K562 (cell line): ENCODE measurements at regions not wholly inside any gene's neighbourhood (a gene's known extent, or its start where the extent isn't known, plus 50 kb on each side); places are given as distances from the start of the nearest gene placed in this dataset.
"Not testable (repeated sequence)": the region's sequence is repeated elsewhere in the genome, so short reads cannot be mapped to it uniquely, and the experiment has no call there.

ENCODE experiments used
- ATAC-seq: fragments of 200-7000 bp; cut with Tn5 transposase; 3 replicates; pipeline ENCODE4 v1.9.1; 2020; ENCODE audit warnings: moderate library complexity
- BruUV-seq: library from RNA; stranded (reverse); fragments of 400-500 nt; replicated peaks from 2 replicates; lab custom pipeline; 2021; lab: Mats Ljungman, UMichigan
- CTCF ChIA-PET: fragments of 300-600 bp; formaldehyde crosslinking; extraction: SDS; loops from one replicate; lab custom pipeline; 2021; ENCODE audit warnings: low intra/inter-chr PET ratio; lab: Yijun Ruan, JAX
- POLR2A ChIA-PET: fragments of 300-600, 350-650 bp; sonication (Branson Sonifier 250); formaldehyde crosslinking; extraction: SDS; loops from one replicate; lab custom pipeline; 2021; ENCODE audit warnings: antibody characterized with exemption, inconsistent platforms; lab: Yijun Ruan, JAX
- DNase-seq, 4 experiments: peaks; one replicate each; pipeline versions ENCODE4 v3.0.0 to v3.0.0-alpha.2; 2011 to 2018; ENCODE audit warnings: low spot score in 3 of 4, mixed read lengths in 3 of 4; ENCODE audit errors: extremely low read depth in 1 of 4
- FAIRE-seq: peaks from 2 replicates; lab custom pipeline; 2011; peaks lifted over from hg19 to GRCh38; lab: Jason Lieb, UNC
- H2AFZ ChIP-seq: 2 replicates; pipeline ENCODE4 v1.6.0; 2011; ENCODE audit warnings: low read depth, low read length, control low read depth, inconsistent platforms
- H3K27ac ChIP-seq: fragments of 200-600 bp; 3 replicates; pipeline ENCODE4 v1.8.0; 2011; ENCODE audit warnings: low read depth, mild to moderate bottlenecking, control low read depth, inconsistent platforms, low read length, moderate library complexity, mixed read lengths; ENCODE audit errors: extremely low read depth
- H3K27me3 ChIP-seq, 2 experiments: fragments of 300-600 bp in 1 of 2; 2 replicates in 1 of 2; 3 replicates in 1 of 2; pipeline versions ENCODE4 v1.6.0 to v1.8.0; 2011; ENCODE audit warnings: inconsistent platforms in 2 of 2, low read length in 2 of 2, mild to moderate bottlenecking in 1 of 2, mixed read lengths in 1 of 2, moderate library complexity in 1 of 2; ENCODE audit not compliant: control insufficient read depth in 2 of 2, insufficient read depth in 2 of 2
- H3K36me3 ChIP-seq: fragments of 300-600 bp; 3 replicates; pipeline ENCODE4 v1.8.0; 2011; ENCODE audit warnings: mild to moderate bottlenecking, low read length, inconsistent platforms; ENCODE audit not compliant: control insufficient read depth, insufficient read depth
- H3K4me1 ChIP-seq, 2 experiments: fragments of 200-600 bp in 1 of 2; replicated peaks in 1 of 2; 2 replicates in 1 of 2; 3 replicates in 1 of 2; pipeline versions ENCODE4 v1.5.1 to v1.8.0; 2011; ENCODE audit warnings: inconsistent platforms in 2 of 2, low read length in 2 of 2, mild to moderate bottlenecking in 1 of 2, mixed read lengths in 1 of 2, moderate library complexity in 1 of 2; ENCODE audit not compliant: control insufficient read depth in 2 of 2, insufficient read depth in 2 of 2
- H3K4me2 ChIP-seq: 2 replicates; pipeline ENCODE4 v1.6.1; 2011; ENCODE audit warnings: low read length, control low read depth, inconsistent platforms, mixed read lengths; ENCODE audit not compliant: insufficient read depth
- H3K4me3 ChIP-seq: fragments of 200-600 bp; sonication (generic), shearing (Covaris generic); 2 replicates; pipeline ENCODE4 v1.5.1; 2016; ENCODE audit warnings: control low read depth, inconsistent platforms
- H3K79me2 ChIP-seq: fragments of 200-600 bp; 3 replicates; pipeline ENCODE4 v1.8.0; 2011; ENCODE audit warnings: low read length, inconsistent platforms; ENCODE audit not compliant: control insufficient read depth, insufficient read depth
- H3K9ac ChIP-seq, 2 experiments: 2 replicates each; pipeline versions ENCODE4 v1.6.0 to v1.6.1; 2011; ENCODE audit warnings: low read depth in 2 of 2, low read length in 2 of 2, control low read depth in 1 of 2, inconsistent platforms in 1 of 2, mild to moderate bottlenecking in 1 of 2, mixed read lengths in 1 of 2; ENCODE audit not compliant: insufficient read depth in 1 of 2
- H3K9me1 ChIP-seq: one replicate; pipeline ENCODE4 v1.6.0; 2011; ENCODE audit warnings: inconsistent platforms, mild to moderate bottlenecking, low read length, moderate library complexity; ENCODE audit not compliant: control insufficient read depth, insufficient read depth
- H3K9me3 ChIP-seq: replicated peaks from 2 replicates; pipeline ENCODE4 v1.5.1; 2011; ENCODE audit warnings: low read depth, low read length, inconsistent platforms; ENCODE audit not compliant: control insufficient read depth, insufficient read depth
- H4K20me1 ChIP-seq: replicated peaks from 2 replicates; pipeline ENCODE4 v1.6.1; 2011; ENCODE audit warnings: low read length, inconsistent platforms, mixed read lengths; ENCODE audit not compliant: control insufficient read depth, insufficient read depth
- KDM1A ChIP-seq, 2 experiments: fragments of 450-650 bp; IDR thresholded peaks; 2 replicates each; pipeline ENCODE4 v1.6.1; 2016; ENCODE audit warnings: mild to moderate bottlenecking in 2 of 2
- MTF1 ChIP-seq: fragments of 250-450 bp; sonication (Bioruptor Pico); IDR thresholded peaks from 2 replicates; pipeline ENCODE4 v1.9.0; 2021; ENCODE audit warnings: moderate library complexity, mild to moderate bottlenecking, inconsistent platforms, borderline replicate concordance
- NR4A1 ChIP-seq, 2 experiments: fragments of 250-450 bp in 1 of 2; fragments of 450-650 bp in 1 of 2; sonication (Bioruptor Pico) in 1 of 2; IDR thresholded peaks; 2 replicates each; pipeline versions ENCODE4 v1.4.0 to v1.6.1; 2016 to 2020; ENCODE audit warnings: mild to moderate bottlenecking in 2 of 2, missing compliant biosample characterization in 1 of 2, missing genetic modification characterization in 1 of 2, moderate library complexity in 1 of 2
- ZNF316 ChIP-seq: fragments of 450-650 bp; IDR thresholded peaks from 2 replicates; pipeline ENCODE4 v1.6.1; 2016
- WGBS: fragments of 100-300 bp; shearing (Covaris generic); methylation state at CpG from one replicate; pipeline ENCODE4 v1.1.6; 2016; ENCODE audit warnings: low coverage, mixed read lengths; ENCODE audit not compliant: insufficient coverage; ENCODE audit errors: missing lambda C conversion rate; 5-methylcytosine and 5-hydroxymethylcytosine counted together
- in situ Hi-C: fragments of 300-500 bp; cut with MboI; formaldehyde crosslinking; loops from 4 replicates; pipeline ENCODE4 v1.15.0; 2018; ENCODE audit warnings: inconsistent platforms, mixed read lengths
- intact Hi-C: fragments of 100-400 bp; cut with micrococcal nuclease; formaldehyde crosslinking; loops from 2 replicates; pipeline ENCODE4 v1.14.2; 2022

DNA sequence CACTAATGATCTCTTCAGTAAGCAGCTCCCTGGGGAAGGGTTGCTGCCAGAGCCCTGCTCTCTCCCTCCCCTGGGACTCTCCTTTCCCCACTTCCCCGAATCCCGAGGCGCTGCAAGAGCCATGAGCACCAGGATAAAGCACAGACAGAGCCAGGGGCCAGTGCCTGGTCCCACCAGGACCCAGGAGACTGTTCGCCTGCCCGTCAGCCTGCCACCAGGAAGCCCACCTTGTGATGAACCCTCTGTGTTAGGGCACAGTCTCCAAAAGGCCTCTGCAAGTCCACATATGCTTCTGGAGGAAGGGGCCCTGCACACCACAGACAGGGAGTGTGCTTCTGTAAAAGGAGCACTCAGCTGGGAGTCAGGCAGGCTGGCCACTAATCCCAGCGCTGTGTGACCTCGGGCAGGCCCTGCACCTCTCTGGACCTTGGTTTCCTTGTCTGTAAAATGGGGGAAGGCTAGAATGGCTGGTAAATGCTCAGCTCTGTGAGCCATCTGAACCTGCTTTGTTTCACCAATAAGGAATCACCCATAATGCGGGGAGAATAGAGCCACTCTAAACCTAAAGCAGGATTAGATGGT lies 209.4 kb downstream of the TBC1D2B start:
- DNase-seq, H3K79me2 ChIP-seq, H3K9me3 ChIP-seq, CTCF ChIA-PET, H3K4me2 ChIP-seq, H3K36me3 ChIP-seq, H3K4me3 ChIP-seq, BruUV-seq, intact Hi-C loops, in situ Hi-C loops, H2AFZ ChIP-seq, ATAC-seq, H3K9ac ChIP-seq, H3K9me1 ChIP-seq, H3K27ac ChIP-seq: not testable (repeated sequence)
- POLR2A ChIA-PET = interaction anchor here (0.6 kb wide), 1 partner anchor 1676 kb away, joined by 3 read pairs; no protein-coding TSS in a partner anchor
- peak; percentile 42 for FAIRE-seq
- 3% methylated on average over 8 of the region's 8 CpGs for WGBS
- Histone ChIP-seq H4K20me1 (peaks cover 16% of the 10 kb centered on the region), H3K27me3 (peaks cover 6 to 64% of the 10 kb centered on the region in 2 experiments; a peak in 4 of 5 replicates), H3K4me1 (peaks cover 0 to 24% of the 10 kb centered on the region in 2 experiments; a peak in 2 of 5 replicates)

GRCh38 chr15:77867266-77868047 lies 210.1 kb downstream of the TBC1D2B start:
- WGBS = 2% methylated on average over 24 of the region's 24 CpGs
- intact Hi-C loops (no loop called here), in situ Hi-C loops (no loop called here)
- no peak for DNase-seq
- Histone ChIP-seq H3K9me1 (no peaks in the 10 kb centered on the region), H3K4me3 (no peak overlapping the region), H3K27ac (no peak overlapping the region), H3K79me2 (no peaks in the 10 kb centered on the region), H4K20me1 (peaks cover 16% of the 10 kb centered on the region), H3K27me3 (peaks cover 8 to 65% of the 10 kb centered on the region in 2 experiments; a peak in 4 of 5 replicates), H3K4me2 (no peak overlapping the region), H3K9me3 (no peaks in the 10 kb centered on the region), H3K4me1 (peaks cover 0 to 29% of the 10 kb centered on the region in 2 experiments; a peak in 2 of 5 replicates), H3K36me3 (no peaks in the 10 kb centered on the region), H3K9ac (no peak overlapping the region), H2AFZ (no peak overlapping the region)
- no peak for TF ChIP-seq MTF1
- TF ChIP-seq NR4A1 (CRISPR knock-in tag; IDR thresholded peaks at IDR 0.05) = no peak
- no peak for TF ChIP-seq NR4A1 (tag; IDR thresholded peaks at IDR 0.05)
- peak in 1 of 2 experiments; percentile 43; a peak in 1 of 4 replicates for TF ChIP-seq KDM1A (IDR thresholded peaks at IDR 0.05)
- no peak for TF ChIP-seq ZNF316
- BruUV-seq = no TSS peak
- no peak for FAIRE-seq
- POLR2A ChIA-PET = no interaction called here
- ATAC-seq = no peak
- CTCF ChIA-PET = no interaction called here
